Prostate gland (tissue), 2 donors: ENCODE measurements at regions not wholly inside any gene's neighbourhood (a gene's known extent, or its start where the extent isn't known, plus 50 kb on each side); places are given as distances from the start of the nearest gene placed in this dataset.

Source experiments
- DNase-seq: peaks from one replicate; pipeline ENCODE4 v3.0.0-alpha.2; 2019; ENCODE audit warnings: low spot score
- H3K27ac ChIP-seq, 2 donors: fragments of 200-600 bp; sonication (generic); 2 replicates each; pipeline ENCODE4 v1.5.1; 2017 to 2019
- H3K27me3 ChIP-seq: fragments of 200-600 bp; sonication (generic); replicated peaks from 2 replicates; pipeline ENCODE4 v1.5.1; 2019; ENCODE audit not compliant: insufficient read depth
- H3K36me3 ChIP-seq, 2 donors: fragments of 200-600 bp; sonication (generic); 1 replicate in 1 of 2; 2 replicates in 1 of 2; pipeline versions ENCODE4 v1.5.1 to v1.8.1; 2017 to 2019
- H3K4me1 ChIP-seq: fragments of 200-600 bp; sonication (generic); replicated peaks from 2 replicates; pipeline ENCODE4 v1.5.1; 2019
- H3K4me3 ChIP-seq, 2 donors: fragments of 200-600 bp; sonication (generic); 2 replicates each; pipeline ENCODE4 v1.5.1; 2017 to 2019
- H3K9me3 ChIP-seq: fragments of 200-600 bp; sonication (generic); 2 replicates; pipeline ENCODE4 v1.5.1; 2017
- POLR2A ChIP-seq: fragments of 450-650 bp; IDR thresholded peaks from one replicate; pipeline ENCODE4 v1.6.1; 2016; ENCODE audit warnings: antibody characterized with exemption, mild to moderate bottlenecking
- POLR2AphosphoS5 ChIP-seq: sonication (generic); formaldehyde crosslinking; IDR thresholded peaks from one replicate; pipeline ENCODE4 v1.6.1; 2017; ENCODE audit warnings: antibody characterized with exemption
- WGBS: methylation state at CpG from one replicate; pipeline ENCODE4 v1.1.5; 2018; 5-methylcytosine and 5-hydroxymethylcytosine counted together
- intact Hi-C: fragments of 100-400 bp; cut with DNase I; formaldehyde crosslinking; loops from one replicate; pipeline ENCODE4 v1.14.2; 2022
- TF ChIP-seq, protein P1 (sequence below), 4 experiments: fragments of 200-600 bp in 2 of 4; fragments of 450-650 bp in 2 of 4; sonication (generic) in 2 of 4; IDR thresholded peaks; 1 replicate in 3 of 4; 2 replicates in 1 of 4; pipeline ENCODE4 v1.5.1; 2016 to 2019; ENCODE audit warnings: antibody characterized with exemption in 4 of 4, mild to moderate bottlenecking in 2 of 4, moderate library complexity in 2 of 4

- no peak overlapping the region for H3K4me3 ChIP-seq
- intact Hi-C loops = no loop called here
- no peaks in the 10 kb centered on the region for H3K27me3 ChIP-seq
Measured at GRCh38 chr2:15784106-15784885, 156.1 kb upstream of the MYCN start.

GRCh38 chr2:15784886-15785801, 155.2 kb upstream of the MYCN start:
- no peaks in the 10 kb centered on the region for H3K4me1 ChIP-seq
- DNase-seq = no peak
- no peaks in the 10 kb centered on the region for H3K9me3 ChIP-seq
- H3K36me3 ChIP-seq = no peaks in the 10 kb centered on the region
- no peak overlapping the region for H3K4me3 ChIP-seq
- intact Hi-C loops = no loop called here
- H3K27me3 ChIP-seq = no peaks in the 10 kb centered on the region
- 85% methylated on average over 21 of the region's 21 CpGs for WGBS
- no peak overlapping the region for H3K27ac ChIP-seq
- TF ChIP-seq, protein P1, sequence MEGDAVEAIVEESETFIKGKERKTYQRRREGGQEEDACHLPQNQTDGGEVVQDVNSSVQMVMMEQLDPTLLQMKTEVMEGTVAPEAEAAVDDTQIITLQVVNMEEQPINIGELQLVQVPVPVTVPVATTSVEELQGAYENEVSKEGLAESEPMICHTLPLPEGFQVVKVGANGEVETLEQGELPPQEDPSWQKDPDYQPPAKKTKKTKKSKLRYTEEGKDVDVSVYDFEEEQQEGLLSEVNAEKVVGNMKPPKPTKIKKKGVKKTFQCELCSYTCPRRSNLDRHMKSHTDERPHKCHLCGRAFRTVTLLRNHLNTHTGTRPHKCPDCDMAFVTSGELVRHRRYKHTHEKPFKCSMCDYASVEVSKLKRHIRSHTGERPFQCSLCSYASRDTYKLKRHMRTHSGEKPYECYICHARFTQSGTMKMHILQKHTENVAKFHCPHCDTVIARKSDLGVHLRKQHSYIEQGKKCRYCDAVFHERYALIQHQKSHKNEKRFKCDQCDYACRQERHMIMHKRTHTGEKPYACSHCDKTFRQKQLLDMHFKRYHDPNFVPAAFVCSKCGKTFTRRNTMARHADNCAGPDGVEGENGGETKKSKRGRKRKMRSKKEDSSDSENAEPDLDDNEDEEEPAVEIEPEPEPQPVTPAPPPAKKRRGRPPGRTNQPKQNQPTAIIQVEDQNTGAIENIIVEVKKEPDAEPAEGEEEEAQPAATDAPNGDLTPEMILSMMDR (IDR thresholded peaks at IDR 0.05) = no peak
- TF ChIP-seq POLR2A (no peak), POLR2AphosphoS5 (no peak)

More at GRCh38 chr2:15784106-15784885, 156.1 kb upstream of the MYCN start:
- TF ChIP-seq, protein P1 (IDR thresholded peaks at IDR 0.05) = no peak
- no peak for TF ChIP-seq POLR2A
- no peak for TF ChIP-seq POLR2AphosphoS5
- no peak for DNase-seq
- no peaks in the 10 kb centered on the region for H3K4me1 ChIP-seq
- no peaks in the 10 kb centered on the region for H3K9me3 ChIP-seq
- H3K36me3 ChIP-seq = no peaks in the 10 kb centered on the region
- 94% methylated on average over 13 of the region's 13 CpGs for WGBS
- H3K27ac ChIP-seq = no peak overlapping the region

GRCh38 chr2:15786003-15786654, 154.2 kb upstream of the MYCN start:
- 87% methylated on average over 10 of the region's 11 CpGs for WGBS
- Histone ChIP-seq H3K4me1 (no peaks in the 10 kb centered on the region), H3K36me3 (no peaks in the 10 kb centered on the region), H3K27me3 (no peaks in the 10 kb centered on the region), H3K4me3 (no peak overlapping the region), H3K9me3 (no peaks in the 10 kb centered on the region), H3K27ac (no peak overlapping the region)
- intact Hi-C loops = no loop called here
- no peak for DNase-seq
- TF ChIP-seq, protein P1 (IDR thresholded peaks at IDR 0.05) = no peak
- TF ChIP-seq POLR2AphosphoS5 = no peak
- TF ChIP-seq POLR2A = no peak

GRCh38 chr2:15786901-15787300, 153.4 kb upstream of the MYCN start:
- WGBS = 94% methylated on average over 2 of the region's 2 CpGs
- Histone ChIP-seq H3K27ac (no peak overlapping the region), H3K4me1 (no peaks in the 10 kb centered on the region), H3K27me3 (no peaks in the 10 kb centered on the region), H3K36me3 (no peaks in the 10 kb centered on the region), H3K9me3 (no peaks in the 10 kb centered on the region), H3K4me3 (no peak overlapping the region)
- intact Hi-C loops = no loop called here
- TF ChIP-seq POLR2A (no peak), POLR2AphosphoS5 (no peak)
- TF ChIP-seq, protein P1 (IDR thresholded peaks at IDR 0.05) = no peak
- DNase-seq = no peak
